GM12878 (cell line): ENCODE measurements at regions not wholly inside any gene's neighbourhood (a gene's known extent, or its start where the extent isn't known, plus 50 kb on each side); places are given as distances from the start of the nearest gene placed in this dataset.

Experiments used
- ATAC-seq: fragments of 200-7000 bp; cut with Tn5 transposase; 3 replicates; pipeline ENCODE4 v1.9.1; 2020; ENCODE audit warnings: mild to moderate bottlenecking, moderate library complexity
- BruUV-seq: library from RNA; stranded (reverse); fragments of 400-500 nt; replicated peaks from 2 replicates; lab custom pipeline; 2021; lab: Mats Ljungman, UMichigan
- CTCF ChIA-PET: fragments of 300-600 bp; sonication (Branson Sonifier 250); formaldehyde crosslinking; extraction: SDS; loops from one replicate; lab custom pipeline; 2021; ENCODE audit warnings: inconsistent platforms; lab: Yijun Ruan, JAX
- POLR2A ChIA-PET: fragments of 350-600 bp; formaldehyde crosslinking; extraction: SDS; loops from one replicate; lab custom pipeline; 2021; ENCODE audit warnings: inconsistent platforms; lab: Charles Lee
- RAD21 ChIA-PET: fragments of 300-600 bp; sonication (Branson Sonifier 250); formaldehyde crosslinking; loops from one replicate; lab custom pipeline; 2023; ENCODE audit warnings: antibody characterized with exemption; ENCODE audit not compliant: unreplicated experiment; lab: Charles Lee
- SMC1A ChIA-PET: fragments of 300-600 bp; sonication (Branson Sonifier 250); formaldehyde crosslinking; loops from one replicate; lab custom pipeline; 2023; ENCODE audit not compliant: unreplicated experiment, uncharacterized antibody; lab: Charles Lee
- DNase-seq: peaks from one replicate; pipeline ENCODE4 v3.0.0-alpha.2; 2011; ENCODE audit warnings: low read depth, low spot score
- FAIRE-seq: peaks from 3 replicates; lab custom pipeline; 2011; peaks lifted over from hg19 to GRCh38; lab: Jason Lieb, UNC
- H2AFZ ChIP-seq: 2 replicates; pipeline ENCODE4 v1.6.0; 2011; ENCODE audit warnings: low read depth, low read length, control low read depth; ENCODE audit not compliant: control insufficient read depth
- H3K27ac ChIP-seq: 2 replicates; pipeline ENCODE4 v1.5.1; 2011; ENCODE audit warnings: control low read depth; ENCODE audit not compliant: control insufficient read depth, insufficient read depth
- H3K27me3 ChIP-seq, 2 experiments: replicated peaks in 1 of 2; 2 replicates each; pipeline versions ENCODE4 v1.6.0 to v1.6.1; 2011; ENCODE audit warnings: low read length in 1 of 2; ENCODE audit not compliant: control insufficient read depth in 2 of 2, insufficient read depth in 2 of 2
- H3K36me3 ChIP-seq, 2 experiments: 2 replicates each; pipeline ENCODE4 v1.5.1; 2011; ENCODE audit warnings: low read length in 1 of 2; ENCODE audit not compliant: control insufficient read depth in 2 of 2, insufficient read depth in 2 of 2
- H3K4me1 ChIP-seq: 2 replicates; pipeline ENCODE4 v1.6.1; 2011; ENCODE audit warnings: mild to moderate bottlenecking, low read length, moderate library complexity, mixed read lengths; ENCODE audit not compliant: control insufficient read depth, insufficient read depth
- H3K4me2 ChIP-seq: 2 replicates; pipeline ENCODE4 v1.6.0; 2011; ENCODE audit warnings: control low read depth; ENCODE audit not compliant: control insufficient read depth, insufficient read depth
- H3K4me3 ChIP-seq: fragments of 200-600 bp; sonication (generic); 2 replicates; pipeline ENCODE4 v1.5.1; 2016
- H3K79me2 ChIP-seq: 2 replicates; pipeline ENCODE4 v1.6.0; 2011; ENCODE audit warnings: low read length; ENCODE audit not compliant: control insufficient read depth, insufficient read depth
- H3K9ac ChIP-seq: 2 replicates; pipeline ENCODE4 v1.8.0; 2011; ENCODE audit warnings: low read length, control low read depth, mixed read lengths; ENCODE audit not compliant: control insufficient read depth, insufficient read depth
- H3K9me3 ChIP-seq: replicated peaks from 3 replicates; pipeline ENCODE4 v1.5.1; 2011; ENCODE audit warnings: mild to moderate bottlenecking, low read length; ENCODE audit not compliant: control insufficient read depth, insufficient read depth
- H4K20me1 ChIP-seq: 2 replicates; pipeline ENCODE4 v1.6.0; 2011; ENCODE audit not compliant: control insufficient read depth, insufficient read depth
- ATF3 ChIP-seq: IDR thresholded peaks from 2 replicates; pipeline ENCODE4 v1.6.1; 2011; ENCODE audit warnings: low read depth, mild to moderate bottlenecking, low read length, moderate library complexity, borderline replicate concordance; ENCODE audit errors: extremely low read depth
- BCL3 ChIP-seq: IDR thresholded peaks from 2 replicates; pipeline ENCODE4 v1.6.1; 2011; ENCODE audit warnings: borderline replicate concordance, low read depth, mild to moderate bottlenecking, moderate library complexity, low read length; ENCODE audit not compliant: insufficient read depth, poor library complexity, severe bottlenecking
- CREM ChIP-seq: IDR thresholded peaks from 2 replicates; pipeline ENCODE4 v1.6.1; 2014; ENCODE audit warnings: antibody characterized with exemption, low read depth
- KDM1A ChIP-seq: fragments of 200-600 bp; sonication (generic); IDR thresholded peaks from 2 replicates; pipeline ENCODE4 v1.6.1; 2016; ENCODE audit warnings: borderline replicate concordance
- POLR2A ChIP-seq: IDR thresholded peaks from 2 replicates; pipeline ENCODE4 v1.6.1; 2011; ENCODE audit warnings: low read depth, mild to moderate bottlenecking, low read length
- RBBP5 ChIP-seq: fragments of 200-600 bp; sonication (generic); conservative IDR thresholded peaks from 2 replicates; pipeline ENCODE4 v1.6.1; 2016
- WRNIP1 ChIP-seq: IDR thresholded peaks from 2 replicates; pipeline ENCODE4 v1.6.1; 2011; ENCODE audit warnings: low read depth, low read length, improper control_type of control experiment, borderline replicate concordance
- ZNF24 ChIP-seq: fragments of 450-650 bp; IDR thresholded peaks from 2 replicates; pipeline ENCODE4 v1.6.1; 2017; ENCODE audit warnings: antibody characterized with exemption, mild to moderate bottlenecking
- ZZZ3 ChIP-seq: IDR thresholded peaks from 2 replicates; pipeline ENCODE4 v1.6.1; 2011; ENCODE audit warnings: low read depth; ENCODE audit not compliant: control insufficient read depth, insufficient read length
- WGBS: methylation state at CpG from one replicate; pipeline ENCODE4 v1.1.6; 2016; ENCODE audit warnings: low lambda C conversion rate; ENCODE audit not compliant: insufficient replicate concordance, insufficient coverage; ENCODE audit errors: missing lambda C conversion rate; 5-methylcytosine and 5-hydroxymethylcytosine counted together
- in situ Hi-C: fragments of 300-500 bp; cut with MboI; formaldehyde crosslinking; loops from 9 replicates; pipeline ENCODE4 v1.14.3; 2018; ENCODE audit warnings: mixed read lengths
- intact Hi-C: fragments of 100-400 bp; cut with micrococcal nuclease; formaldehyde crosslinking; loops from one replicate; pipeline ENCODE4 v1.14.2; 2022; ENCODE audit not compliant: unreplicated experiment
- TF ChIP-seq, protein P1 (sequence below): fragments of 450-650 bp; IDR thresholded peaks from 2 replicates; pipeline ENCODE4 v1.6.1; 2017; ENCODE audit warnings: low read depth, mild to moderate bottlenecking, moderate library complexity
- TF ChIP-seq, protein P2 (sequence below): fragments of 450-650 bp; IDR thresholded peaks from 2 replicates; pipeline ENCODE4 v1.6.1; 2016; ENCODE audit warnings: mild to moderate bottlenecking

DNA sequence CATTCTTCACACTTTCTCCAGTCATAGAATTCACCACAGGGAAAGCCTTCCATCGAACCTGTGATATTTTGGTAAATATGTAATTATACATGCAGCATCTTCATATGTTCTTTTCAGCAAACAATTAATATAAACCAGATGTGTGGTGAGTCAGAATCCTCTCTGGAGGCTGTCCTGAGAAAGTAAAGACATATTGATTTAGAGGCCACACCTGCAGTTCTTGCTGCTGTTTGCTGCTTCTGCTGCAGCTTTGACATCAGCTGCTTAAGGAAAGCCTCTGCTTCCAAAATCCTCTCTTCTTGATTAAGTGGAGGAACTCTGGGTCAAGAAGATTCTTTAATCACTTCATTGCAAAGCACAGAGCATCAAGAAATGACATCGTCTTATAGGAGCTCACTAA lies 568.8 kb upstream of the ZEB2 start:
- intact Hi-C loops = no loop called here

More for the DNA sequence above, 568.8 kb upstream of the ZEB2 start:
- ATAC-seq (no peak), DNase-seq (no peak), FAIRE-seq (no peak)
- in situ Hi-C loops = no loop called here
- no peak overlapping the region for H3K9ac ChIP-seq
- H3K36me3 ChIP-seq = no peaks in the 10 kb centered on the region
- H3K4me1 ChIP-seq = no peaks in the 10 kb centered on the region
- RAD21 ChIA-PET = no interaction called here
- 38% methylated on average over 2 of the region's 2 CpGs for WGBS
- TF ChIP-seq ZZZ3 (no peak), RBBP5 (no peak), BCL3 (no peak), POLR2A (no peak), ATF3 (no peak), ZNF24 (no peak), WRNIP1 (no peak), CREM (no peak), KDM1A (no peak)
- TF ChIP-seq, protein P1, sequence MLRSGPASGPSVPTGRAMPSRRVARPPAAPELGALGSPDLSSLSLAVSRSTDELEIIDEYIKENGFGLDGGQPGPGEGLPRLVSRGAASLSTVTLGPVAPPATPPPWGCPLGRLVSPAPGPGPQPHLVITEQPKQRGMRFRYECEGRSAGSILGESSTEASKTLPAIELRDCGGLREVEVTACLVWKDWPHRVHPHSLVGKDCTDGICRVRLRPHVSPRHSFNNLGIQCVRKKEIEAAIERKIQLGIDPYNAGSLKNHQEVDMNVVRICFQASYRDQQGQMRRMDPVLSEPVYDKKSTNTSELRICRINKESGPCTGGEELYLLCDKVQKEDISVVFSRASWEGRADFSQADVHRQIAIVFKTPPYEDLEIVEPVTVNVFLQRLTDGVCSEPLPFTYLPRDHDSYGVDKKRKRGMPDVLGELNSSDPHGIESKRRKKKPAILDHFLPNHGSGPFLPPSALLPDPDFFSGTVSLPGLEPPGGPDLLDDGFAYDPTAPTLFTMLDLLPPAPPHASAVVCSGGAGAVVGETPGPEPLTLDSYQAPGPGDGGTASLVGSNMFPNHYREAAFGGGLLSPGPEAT = no peak
- TF ChIP-seq, protein P2, sequence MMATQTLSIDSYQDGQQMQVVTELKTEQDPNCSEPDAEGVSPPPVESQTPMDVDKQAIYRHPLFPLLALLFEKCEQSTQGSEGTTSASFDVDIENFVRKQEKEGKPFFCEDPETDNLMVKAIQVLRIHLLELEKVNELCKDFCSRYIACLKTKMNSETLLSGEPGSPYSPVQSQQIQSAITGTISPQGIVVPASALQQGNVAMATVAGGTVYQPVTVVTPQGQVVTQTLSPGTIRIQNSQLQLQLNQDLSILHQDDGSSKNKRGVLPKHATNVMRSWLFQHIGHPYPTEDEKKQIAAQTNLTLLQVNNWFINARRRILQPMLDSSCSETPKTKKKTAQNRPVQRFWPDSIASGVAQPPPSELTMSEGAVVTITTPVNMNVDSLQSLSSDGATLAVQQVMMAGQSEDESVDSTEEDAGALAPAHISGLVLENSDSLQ = no peak
- BruUV-seq = no TSS peak
- H3K4me2 ChIP-seq = no peak overlapping the region
- H3K27ac ChIP-seq = no peak overlapping the region
- no peaks in the 10 kb centered on the region for H4K20me1 ChIP-seq
- POLR2A ChIA-PET = no interaction called here
- no peaks in the 10 kb centered on the region for H3K9me3 ChIP-seq
- no peak overlapping the region for H3K4me3 ChIP-seq
- H3K27me3 ChIP-seq = no peaks in the 10 kb centered on the region; a peak in 1 of 4 replicates
- H3K79me2 ChIP-seq = no peaks in the 10 kb centered on the region
- CTCF ChIA-PET = no interaction called here
- H2AFZ ChIP-seq = no peak overlapping the region
- SMC1A ChIA-PET = interaction anchor here (0.9 kb wide), 1 partner anchor 8 kb away, joined by 3 read pairs; no protein-coding TSS in a partner anchor
